Esophagus mucosa (tissue), 1 donor: ENCODE measurements at regions not wholly inside any gene's neighbourhood (a gene's known extent, or its start where the extent isn't known, plus 50 kb on each side); places are given as distances from the start of the nearest gene placed in this dataset.

ENCODE experiments used
- ATAC-seq: fragments of 200-7000 bp; cut with Tn5 transposase; one replicate; pipeline ENCODE4 v1.9.1; 2020
- donor health status: DM: yes; HTN: yes; CAD: no.

- ATAC-seq: no peak
Measured at GRCh38 chr2:41066168-41066567, 614.3 kb upstream of the SLC8A1 start.

DNA sequence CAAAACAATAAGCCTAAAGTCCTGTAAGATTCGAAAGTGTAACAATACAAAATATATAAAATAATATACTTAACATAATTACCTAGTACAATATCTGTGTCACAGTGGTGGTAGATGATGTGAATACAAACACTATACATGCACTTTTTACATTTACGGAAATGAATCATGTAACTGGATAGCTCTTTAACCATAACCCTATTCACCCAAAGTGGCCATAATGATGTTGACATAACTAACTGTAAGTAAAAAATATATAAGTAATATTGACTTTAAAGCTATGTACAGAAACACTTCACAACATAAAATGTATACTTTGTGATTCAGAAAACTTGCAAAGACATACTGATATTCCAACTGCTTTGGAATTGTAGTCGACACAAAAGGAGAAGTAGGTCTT lies 616.9 kb upstream of the SLC8A1 start:
- ATAC-seq: no peak

DNA sequence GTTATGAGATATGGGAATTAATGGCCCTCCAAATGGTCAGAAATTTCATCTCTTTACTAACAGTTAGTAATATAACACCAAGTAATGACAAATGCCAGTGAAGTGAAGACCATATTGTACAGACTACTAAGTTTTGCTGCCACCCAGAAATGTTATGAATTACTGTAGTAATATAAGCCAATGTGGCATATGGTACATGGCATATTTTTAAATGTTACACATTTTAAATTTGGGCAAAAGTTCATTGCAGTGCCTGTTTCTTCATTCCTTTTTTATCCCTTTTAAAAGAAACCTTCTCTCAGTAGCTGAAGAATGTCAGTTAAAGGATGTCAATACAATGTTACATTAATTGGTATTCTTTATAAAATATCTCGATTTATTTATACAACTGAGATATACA lies 626.5 kb upstream of the SLC8A1 start:
- ATAC-seq: no peak

DNA sequence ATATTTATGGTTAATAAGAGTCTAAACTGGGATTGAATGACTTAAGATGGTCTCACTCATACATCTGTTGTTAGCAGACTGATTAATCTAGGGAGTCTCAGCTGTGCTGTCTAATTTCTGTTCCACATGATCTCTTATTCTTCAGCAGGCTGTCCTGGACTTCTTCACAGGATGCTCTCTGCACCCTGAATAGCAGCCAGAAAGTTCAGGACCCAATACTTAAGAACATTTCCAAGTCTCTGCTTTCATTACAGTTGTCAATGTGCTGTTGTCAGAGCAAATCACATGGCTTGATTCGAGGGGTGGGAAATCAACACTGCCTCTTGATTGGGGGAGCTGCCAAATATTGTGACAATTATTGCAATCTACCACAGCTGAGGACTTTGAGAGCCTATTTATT lies 627.1 kb upstream of the SLC8A1 start:
- ATAC-seq: no peak

GRCh38 chr2:41084321-41084720 lies 632.4 kb upstream of the SLC8A1 start:
- ATAC-seq: no peak

DNA sequence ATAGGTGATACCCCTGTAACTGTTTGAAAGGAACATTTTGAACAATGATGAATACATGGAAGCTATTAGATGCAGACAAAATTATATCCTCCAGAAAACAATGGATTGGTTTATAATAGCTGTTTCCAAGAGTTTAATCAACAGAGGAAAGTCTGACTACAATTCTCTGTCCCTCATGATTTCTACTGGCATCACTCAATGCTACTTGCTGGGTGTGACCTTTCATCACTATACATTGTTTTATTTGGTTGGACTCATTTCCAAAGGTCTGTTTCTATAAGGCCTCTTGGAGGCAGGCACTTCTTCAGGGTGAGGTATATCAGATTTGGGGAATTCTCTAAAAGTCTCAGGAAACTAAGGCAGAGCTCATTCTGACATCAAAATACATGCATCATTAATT lies 636.1 kb upstream of the SLC8A1 start:
- ATAC-seq: no peak

DNA sequence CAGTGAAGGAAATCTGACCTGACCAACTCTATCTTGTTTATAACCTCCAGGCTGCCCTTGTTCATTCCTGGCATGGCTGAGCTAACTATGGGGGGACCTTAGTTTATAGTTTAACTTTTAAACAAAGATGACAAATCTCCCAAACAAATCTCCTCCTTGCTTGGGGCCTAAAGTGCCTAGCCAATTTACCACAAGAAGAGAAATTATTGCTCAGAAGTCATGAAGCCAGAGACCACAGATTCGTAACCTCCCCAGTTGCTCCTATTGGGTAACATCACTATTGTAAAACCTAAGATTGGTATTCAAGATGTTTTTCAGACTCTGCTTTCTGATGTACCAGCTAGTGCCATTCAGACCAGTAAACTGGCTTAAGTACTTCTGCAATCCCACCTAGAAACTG lies 649.4 kb upstream of the SLC8A1 start:
- no peak for ATAC-seq

DNA sequence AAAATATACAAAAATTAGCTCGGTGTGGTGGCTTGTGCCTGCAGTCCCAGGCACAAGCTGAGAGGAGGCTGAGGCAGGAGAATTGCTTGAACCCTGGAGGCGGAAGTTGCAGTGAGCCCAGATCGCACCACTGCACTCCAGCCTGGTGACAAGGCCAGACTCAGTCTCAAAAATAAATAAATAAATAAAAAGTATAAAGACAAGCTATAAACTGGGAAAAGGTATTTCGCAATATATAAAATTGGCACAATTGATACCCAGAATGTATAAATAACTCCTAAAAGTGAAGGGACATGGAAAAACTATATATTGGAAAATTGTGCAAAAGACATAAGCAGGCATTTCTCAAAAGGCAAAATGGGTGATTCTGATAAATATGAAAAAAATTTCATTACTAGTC lies 657.9 kb upstream of the SLC8A1 start:
- no peak for ATAC-seq

DNA sequence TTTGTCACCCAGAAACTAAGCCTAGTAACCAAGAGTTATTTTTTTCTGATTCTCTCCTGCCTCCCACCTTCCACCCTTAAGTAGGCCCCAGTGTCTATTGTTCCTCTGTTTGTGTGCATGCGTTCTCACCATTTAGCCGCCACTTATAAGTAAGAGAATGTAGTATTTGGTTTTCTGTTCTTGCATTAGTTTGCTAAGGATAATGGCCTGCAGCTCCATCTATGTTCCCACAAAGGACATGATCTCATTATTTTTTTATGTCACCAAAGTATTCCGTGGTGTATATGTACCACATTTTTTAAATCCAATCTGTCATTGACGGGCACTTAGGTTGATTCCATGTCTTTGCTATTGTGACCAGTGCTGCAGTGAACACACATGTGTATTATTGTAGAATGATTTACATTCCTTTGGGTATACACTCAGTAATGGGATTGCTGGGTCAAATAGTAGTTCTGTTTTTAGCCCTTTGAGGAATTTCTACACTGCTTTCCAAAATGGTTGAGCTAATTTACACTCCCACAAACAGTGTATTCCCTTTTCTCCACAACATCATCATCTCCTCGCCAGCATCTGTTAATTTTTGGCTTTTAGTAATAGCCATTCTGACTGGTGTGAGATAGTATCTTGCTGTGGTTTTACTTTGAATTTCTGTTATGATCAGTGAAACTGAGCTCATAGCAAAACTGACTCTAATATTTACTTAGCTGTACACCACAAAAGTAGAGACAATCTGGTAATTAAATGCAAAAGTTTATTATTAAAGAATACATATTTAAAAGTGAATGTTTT lies 660.1 kb upstream of the SLC8A1 start:
- no peak for ATAC-seq

DNA sequence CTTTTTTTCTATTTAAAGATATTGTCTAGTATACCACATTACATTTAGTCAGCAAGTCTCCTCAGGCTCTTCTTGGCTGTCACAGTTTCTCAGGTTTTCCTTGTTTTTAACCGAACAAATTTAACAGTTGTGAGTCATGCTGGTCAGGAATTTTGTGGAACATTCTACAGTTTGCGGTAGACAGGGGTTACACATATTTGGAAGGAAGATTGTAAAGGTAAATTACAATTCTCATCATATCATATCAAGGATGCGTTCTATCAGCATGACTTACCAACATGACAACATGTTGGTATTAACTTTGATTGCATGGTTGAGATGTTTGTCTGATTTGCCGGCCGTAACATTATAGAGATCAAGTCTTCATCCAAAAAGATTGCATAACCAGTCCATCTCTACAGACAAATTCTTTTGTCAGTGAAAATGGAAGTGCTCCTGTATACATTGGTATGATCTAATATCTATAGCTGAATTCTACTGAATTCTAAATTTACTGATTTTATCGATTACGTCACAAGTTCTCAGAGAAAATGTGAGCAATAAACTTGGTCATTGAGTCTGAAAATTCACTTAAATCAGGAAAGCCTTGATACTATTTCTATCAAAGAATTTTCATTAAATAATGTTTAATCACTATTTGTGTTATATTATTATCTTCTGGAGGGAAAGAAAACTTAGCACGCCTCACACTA lies 664.4 kb upstream of the SLC8A1 start:
- no peak for ATAC-seq

DNA sequence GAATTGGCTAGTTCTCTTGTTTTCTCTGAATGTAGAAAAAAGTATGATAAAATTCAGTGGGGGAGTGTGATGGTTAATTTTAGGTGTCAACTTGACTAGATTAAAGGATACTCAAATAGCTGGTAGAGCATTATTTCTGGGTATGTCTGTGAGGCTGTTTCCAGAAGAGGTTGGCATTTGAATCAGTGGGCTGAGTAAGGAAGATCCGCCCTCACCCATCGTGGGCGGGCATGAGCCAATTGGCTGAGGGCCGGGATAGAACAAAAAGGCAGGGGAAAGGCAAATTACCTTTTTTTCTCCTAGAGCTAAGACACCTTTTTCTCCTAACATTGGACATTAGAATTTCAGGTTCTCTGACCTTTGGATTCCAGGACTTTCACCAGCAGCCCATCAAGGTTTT lies 667.6 kb upstream of the SLC8A1 start:
- ATAC-seq: no peak

- no peak for ATAC-seq
Measured at GRCh38 chr2:41123341-41123740, 671.5 kb upstream of the SLC8A1 start.

GRCh38 chr2:41127351-41127750 lies 675.5 kb upstream of the SLC8A1 start:
- no peak for ATAC-seq

DNA sequence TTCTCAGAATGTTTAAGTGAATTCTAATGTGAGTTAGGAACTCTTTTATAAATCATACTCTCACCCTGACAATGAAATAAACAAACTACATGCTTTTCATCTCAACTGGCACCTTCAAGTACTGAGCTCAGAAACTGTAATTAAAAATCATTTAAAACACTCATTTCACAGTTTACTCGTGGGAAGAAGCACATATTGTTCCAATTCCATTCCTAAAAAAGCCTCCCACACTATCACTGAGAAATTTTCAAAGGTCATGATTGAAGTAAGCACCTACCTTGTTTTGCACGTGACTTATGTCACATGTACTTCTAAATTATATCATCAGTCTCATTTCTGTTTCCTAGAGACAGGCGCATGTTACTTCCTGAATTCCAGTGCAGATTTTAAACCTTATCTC lies 678.1 kb upstream of the SLC8A1 start:
- ATAC-seq: no peak

GRCh38 chr2:41137031-41137430 lies 685.1 kb upstream of the SLC8A1 start:
- no peak for ATAC-seq

DNA sequence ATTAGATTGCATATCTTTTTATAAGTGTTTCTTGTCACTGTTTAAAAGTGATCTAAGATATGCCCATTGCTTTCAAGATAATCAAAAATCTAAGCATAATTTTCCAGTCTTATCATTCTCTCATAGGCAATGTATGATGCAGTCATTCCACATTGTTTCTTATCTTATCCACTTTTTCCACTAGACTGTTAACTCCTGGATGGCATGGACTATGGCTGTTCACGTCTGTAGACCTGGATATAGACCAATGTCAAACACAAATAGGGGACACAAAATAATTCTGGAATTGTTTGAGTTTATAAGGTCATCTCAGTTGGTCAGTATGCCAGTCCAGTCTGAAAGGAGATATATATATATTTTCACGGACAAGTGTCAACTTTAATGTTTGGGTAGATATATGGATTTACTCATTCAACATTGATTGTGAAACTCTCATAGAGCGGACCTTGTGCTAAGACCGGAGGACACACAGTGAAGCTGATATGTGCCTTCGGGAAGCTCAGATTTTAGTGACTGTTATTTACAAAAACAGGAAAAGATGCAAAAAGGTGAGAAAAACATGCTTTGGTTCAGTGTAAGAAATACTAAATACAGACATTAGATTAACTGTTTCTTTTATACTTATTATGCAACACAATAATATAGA lies 689.4 kb upstream of the SLC8A1 start:
- no peak for ATAC-seq

DNA sequence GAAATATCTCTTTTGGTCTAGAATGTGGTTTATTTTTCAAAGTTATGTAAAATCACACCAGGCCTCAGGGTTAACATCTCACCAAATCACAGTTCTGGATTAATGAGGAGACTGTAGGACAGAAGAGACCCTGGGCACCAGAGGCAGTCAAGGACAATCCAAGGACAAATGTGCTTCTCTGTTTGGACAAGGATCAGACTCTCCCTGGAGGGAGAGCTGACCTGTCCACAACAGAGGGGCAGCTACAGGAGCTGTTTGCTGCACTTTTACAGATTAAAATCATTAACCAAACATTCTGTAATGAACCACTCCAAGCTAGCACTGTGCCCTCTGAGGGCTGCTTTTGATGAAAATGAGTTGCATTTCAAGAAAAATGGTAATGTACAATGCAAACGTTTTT lies 690.6 kb upstream of the SLC8A1 start:
- ATAC-seq: no peak

DNA sequence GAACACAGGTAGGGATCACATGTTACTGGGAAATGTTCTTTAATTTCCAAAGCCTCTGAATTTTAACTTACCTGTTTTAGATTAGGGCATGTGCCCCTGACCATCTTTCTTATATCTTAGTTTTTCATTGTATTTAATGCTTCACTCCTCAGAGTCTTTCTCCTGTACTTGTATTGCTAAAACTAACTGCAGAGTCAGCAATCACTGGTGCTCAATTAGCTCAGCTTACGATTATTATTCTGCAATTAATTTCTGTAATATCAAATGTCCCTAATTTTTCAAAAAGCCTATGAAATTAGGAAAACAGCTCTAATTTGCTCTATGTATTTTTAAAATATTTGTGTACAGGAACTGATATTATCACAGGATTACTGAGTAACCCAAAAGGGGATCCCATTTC lies 693.2 kb upstream of the SLC8A1 start:
- ATAC-seq: no peak

- no peak for ATAC-seq
Measured at GRCh38 chr2:41149054-41149453, 697.2 kb upstream of the SLC8A1 start.

GRCh38 chr2:41151746-41152145 lies 699.9 kb upstream of the SLC8A1 start:
- no peak for ATAC-seq

DNA sequence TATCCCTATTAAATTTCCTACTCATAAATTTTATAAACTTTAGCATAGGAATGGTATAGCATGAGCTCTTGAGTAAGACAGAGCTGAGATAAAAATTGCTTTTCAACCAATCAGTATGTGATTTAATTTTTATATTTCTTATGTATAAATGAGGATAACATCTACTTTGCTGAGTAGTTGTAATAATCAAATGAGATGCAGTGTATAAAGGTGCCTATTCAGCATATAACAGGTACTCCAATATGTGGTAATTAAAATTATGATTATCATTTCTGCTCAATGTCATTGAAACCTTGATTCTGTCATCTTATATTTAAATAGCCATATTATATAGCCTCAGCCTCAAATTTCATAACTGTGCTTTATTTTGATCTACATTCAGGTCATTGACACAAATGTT lies 700.4 kb upstream of the SLC8A1 start:
- ATAC-seq: no peak

GRCh38 chr2:41160439-41160838 lies 708.5 kb upstream of the SLC8A1 start:
- no peak for ATAC-seq

GRCh38 chr2:41167014-41167413 lies 715.1 kb upstream of the SLC8A1 start:
- no peak for ATAC-seq

DNA sequence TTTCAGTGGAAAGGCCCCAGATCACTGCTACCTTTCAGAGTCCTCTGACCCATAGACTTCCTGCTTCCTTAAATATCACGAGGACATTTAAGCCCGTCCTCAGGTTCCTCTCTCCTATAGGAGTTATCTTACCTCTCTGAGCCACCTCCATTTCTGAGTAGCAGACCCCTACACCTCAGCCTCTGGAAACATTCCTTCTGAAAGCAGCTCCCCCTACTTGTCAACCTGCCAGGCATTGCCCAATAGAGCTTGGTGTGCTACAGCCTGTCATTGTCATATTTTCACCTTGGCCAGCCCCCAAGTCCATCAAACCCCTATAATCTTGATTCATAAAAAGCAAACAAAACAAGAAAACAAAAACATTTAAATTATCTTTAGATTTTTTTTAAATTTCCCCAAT lies 717.9 kb upstream of the SLC8A1 start:
- ATAC-seq: no peak
